Astrocyte (in vitro differentiated cells and primary cell): ENCODE measurements at regions not wholly inside any gene's neighbourhood (a gene's known extent, or its start where the extent isn't known, plus 50 kb on each side); places are given as distances from the start of the nearest gene placed in this dataset.

Experiments
- DNase-seq: peaks from one replicate; pipeline ENCODE4 v3.0.0-alpha.2; 2010; ENCODE audit warnings: low read depth
- FAIRE-seq: peaks from 2 replicates; lab custom pipeline; 2011; peaks lifted over from hg19 to GRCh38; lab: Jason Lieb, UNC
- H2AFZ ChIP-seq: 2 replicates; pipeline ENCODE4 v1.6.0; 2012; ENCODE audit warnings: low read depth, low read length, inconsistent platforms
- H3K27ac ChIP-seq: 2 replicates; pipeline ENCODE4 v1.5.1; 2011; ENCODE audit warnings: low read depth, low read length, inconsistent platforms
- H3K27me3 ChIP-seq: 2 replicates; pipeline ENCODE4 v1.6.0; 2011; ENCODE audit warnings: low read length, inconsistent platforms; ENCODE audit not compliant: insufficient read depth
- H3K36me3 ChIP-seq: 2 replicates; pipeline ENCODE4 v1.5.1; 2011; ENCODE audit warnings: low read length, inconsistent platforms; ENCODE audit not compliant: insufficient read depth
- H3K4me1 ChIP-seq: 2 replicates; pipeline ENCODE4 v1.5.1; 2011; ENCODE audit warnings: low read length, inconsistent platforms; ENCODE audit not compliant: insufficient read depth
- H3K4me2 ChIP-seq: 2 replicates; pipeline ENCODE4 v1.6.0; 2012; ENCODE audit warnings: low read length, inconsistent platforms
- H3K4me3 ChIP-seq: 2 replicates; pipeline ENCODE4 v1.5.1; 2011; ENCODE audit warnings: low read depth, mild to moderate bottlenecking, low read length, inconsistent platforms; ENCODE audit not compliant: insufficient read depth
- H3K79me2 ChIP-seq: 2 replicates; pipeline ENCODE4 v1.6.0; 2012; ENCODE audit warnings: mild to moderate bottlenecking, low read length, inconsistent platforms; ENCODE audit not compliant: insufficient read depth
- H3K9ac ChIP-seq: 2 replicates; pipeline ENCODE4 v1.6.0; 2012; ENCODE audit warnings: mild to moderate bottlenecking, low read length, inconsistent platforms
- H3K9me3 ChIP-seq: 2 replicates; pipeline ENCODE4 v1.5.1; 2012; ENCODE audit warnings: low read depth, mild to moderate bottlenecking, low read length, inconsistent platforms; ENCODE audit not compliant: insufficient read depth
- H4K20me1 ChIP-seq: 2 replicates; pipeline ENCODE4 v1.6.0; 2012; ENCODE audit warnings: low read length, inconsistent platforms; ENCODE audit not compliant: insufficient read depth
- H3K27ac Mint-ChIP-seq: one replicate; pipeline ENCODE4 v1.8.0; 2021; ENCODE audit warnings: mild to moderate bottlenecking, mixed read lengths; ENCODE audit not compliant: unreplicated experiment
- H3K27me3 Mint-ChIP-seq: one replicate; pipeline ENCODE4 v1.8.0; 2021; ENCODE audit warnings: low read depth, mixed read lengths; ENCODE audit not compliant: unreplicated experiment
- H3K36me3 Mint-ChIP-seq: one replicate; pipeline ENCODE4 v1.8.0; 2021; ENCODE audit warnings: low read depth, mixed read lengths; ENCODE audit not compliant: unreplicated experiment
- H3K4me1 Mint-ChIP-seq: one replicate; pipeline ENCODE4 v1.8.0; 2021; ENCODE audit warnings: low read depth, mixed read lengths; ENCODE audit not compliant: unreplicated experiment
- H3K4me3 Mint-ChIP-seq: one replicate; pipeline ENCODE4 v1.8.0; 2021; ENCODE audit warnings: mild to moderate bottlenecking, moderate library complexity, mixed read lengths; ENCODE audit not compliant: unreplicated experiment
- H3K9me3 Mint-ChIP-seq: one replicate; pipeline ENCODE4 v1.8.0; 2021; ENCODE audit warnings: mild to moderate bottlenecking, mixed read lengths; ENCODE audit not compliant: unreplicated experiment
- EZH2 ChIP-seq: IDR thresholded peaks from 2 replicates; pipeline ENCODE4 v1.6.1; 2012; ENCODE audit warnings: mild to moderate bottlenecking, low read length, inconsistent platforms; ENCODE audit not compliant: insufficient read depth
- TF ChIP-seq, protein P1 (sequence below): IDR thresholded peaks from 2 replicates; pipeline ENCODE4 v1.5.1; 2011; ENCODE audit warnings: low read depth, mild to moderate bottlenecking, inconsistent platforms, low read length, moderate library complexity; ENCODE audit not compliant: insufficient read depth

DNA sequence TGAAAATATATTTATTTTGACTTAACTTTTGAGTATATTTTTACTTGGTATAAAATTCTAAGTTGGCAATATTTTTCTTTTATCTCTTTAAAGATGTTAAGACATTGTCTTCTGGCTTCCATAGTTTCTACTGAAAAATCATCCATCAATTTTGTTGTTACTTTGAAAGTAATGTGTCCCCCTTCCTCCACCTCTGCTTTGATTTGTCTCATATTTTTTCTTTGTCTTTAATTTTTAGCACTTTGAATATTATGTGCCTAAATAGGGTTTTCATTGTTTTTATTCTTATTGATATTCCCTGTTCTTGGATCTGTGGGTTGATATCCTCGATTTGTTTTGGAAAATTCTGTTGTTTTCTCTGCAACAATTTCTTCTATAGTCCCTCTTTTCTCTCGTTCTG, 157.4 kb downstream of the CD47 start:
- Histone ChIP-seq H3K4me2 (no peak overlapping the region), H3K4me3 (no peak overlapping the region), H4K20me1 (no peaks in the 10 kb centered on the region), H3K27me3 (no peaks in the 10 kb centered on the region), H3K36me3 (no peaks in the 10 kb centered on the region), H3K27ac (no peak overlapping the region), H2AFZ (no peak overlapping the region), H3K9me3 (no peaks in the 10 kb centered on the region), H3K9ac (no peak overlapping the region), H3K79me2 (no peaks in the 10 kb centered on the region), H3K4me1 (no peaks in the 10 kb centered on the region)
- no peaks in the 10 kb centered on the region for H3K36me3 Mint-ChIP-seq
- FAIRE-seq (no peak), DNase-seq (no peak)
- no peak overlapping the region for H3K27ac Mint-ChIP-seq
- H3K9me3 Mint-ChIP-seq: no peaks in the 10 kb centered on the region
- H3K4me3 Mint-ChIP-seq: no peak overlapping the region
- no peaks in the 10 kb centered on the region for H3K4me1 Mint-ChIP-seq
- no peaks in the 10 kb centered on the region for H3K27me3 Mint-ChIP-seq
- TF ChIP-seq EZH2: no peak
- TF ChIP-seq, protein P1, sequence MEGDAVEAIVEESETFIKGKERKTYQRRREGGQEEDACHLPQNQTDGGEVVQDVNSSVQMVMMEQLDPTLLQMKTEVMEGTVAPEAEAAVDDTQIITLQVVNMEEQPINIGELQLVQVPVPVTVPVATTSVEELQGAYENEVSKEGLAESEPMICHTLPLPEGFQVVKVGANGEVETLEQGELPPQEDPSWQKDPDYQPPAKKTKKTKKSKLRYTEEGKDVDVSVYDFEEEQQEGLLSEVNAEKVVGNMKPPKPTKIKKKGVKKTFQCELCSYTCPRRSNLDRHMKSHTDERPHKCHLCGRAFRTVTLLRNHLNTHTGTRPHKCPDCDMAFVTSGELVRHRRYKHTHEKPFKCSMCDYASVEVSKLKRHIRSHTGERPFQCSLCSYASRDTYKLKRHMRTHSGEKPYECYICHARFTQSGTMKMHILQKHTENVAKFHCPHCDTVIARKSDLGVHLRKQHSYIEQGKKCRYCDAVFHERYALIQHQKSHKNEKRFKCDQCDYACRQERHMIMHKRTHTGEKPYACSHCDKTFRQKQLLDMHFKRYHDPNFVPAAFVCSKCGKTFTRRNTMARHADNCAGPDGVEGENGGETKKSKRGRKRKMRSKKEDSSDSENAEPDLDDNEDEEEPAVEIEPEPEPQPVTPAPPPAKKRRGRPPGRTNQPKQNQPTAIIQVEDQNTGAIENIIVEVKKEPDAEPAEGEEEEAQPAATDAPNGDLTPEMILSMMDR: no peak

DNA sequence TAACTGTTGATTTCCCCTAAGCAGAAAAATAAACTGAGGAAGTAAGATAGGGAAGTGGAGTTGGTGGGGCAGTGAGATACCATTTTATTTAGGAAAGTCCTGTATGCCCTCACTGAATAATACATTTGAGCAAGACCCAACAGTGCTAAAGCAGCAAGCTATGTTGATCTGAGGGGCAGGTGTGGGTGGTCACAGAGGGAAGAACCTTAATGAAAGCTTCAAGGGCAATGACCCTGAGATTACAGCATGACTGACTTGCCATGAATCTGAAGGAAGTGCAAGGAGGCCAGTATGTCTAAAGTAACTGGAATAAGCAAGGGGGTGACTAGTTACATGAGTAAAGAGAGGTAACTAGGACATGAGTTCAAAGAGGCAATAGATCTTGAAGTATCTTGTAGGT, 159.5 kb downstream of the CD47 start:
- Histone ChIP-seq H4K20me1 (no peaks in the 10 kb centered on the region), H3K79me2 (no peaks in the 10 kb centered on the region), H3K4me2 (no peak overlapping the region), H2AFZ (no peak overlapping the region), H3K27ac (no peak overlapping the region), H3K9ac (no peak overlapping the region), H3K9me3 (no peaks in the 10 kb centered on the region), H3K27me3 (no peaks in the 10 kb centered on the region), H3K4me1 (no peaks in the 10 kb centered on the region), H3K4me3 (no peak overlapping the region), H3K36me3 (no peaks in the 10 kb centered on the region)
- no peaks in the 10 kb centered on the region for H3K9me3 Mint-ChIP-seq
- H3K4me3 Mint-ChIP-seq: no peak overlapping the region
- no peaks in the 10 kb centered on the region for H3K4me1 Mint-ChIP-seq
- H3K27ac Mint-ChIP-seq: no peak overlapping the region
- no peaks in the 10 kb centered on the region for H3K36me3 Mint-ChIP-seq
- no peaks in the 10 kb centered on the region for H3K27me3 Mint-ChIP-seq
- DNase-seq (no peak), FAIRE-seq (no peak)
- TF ChIP-seq EZH2: no peak
- TF ChIP-seq, protein P1: no peak

DNA sequence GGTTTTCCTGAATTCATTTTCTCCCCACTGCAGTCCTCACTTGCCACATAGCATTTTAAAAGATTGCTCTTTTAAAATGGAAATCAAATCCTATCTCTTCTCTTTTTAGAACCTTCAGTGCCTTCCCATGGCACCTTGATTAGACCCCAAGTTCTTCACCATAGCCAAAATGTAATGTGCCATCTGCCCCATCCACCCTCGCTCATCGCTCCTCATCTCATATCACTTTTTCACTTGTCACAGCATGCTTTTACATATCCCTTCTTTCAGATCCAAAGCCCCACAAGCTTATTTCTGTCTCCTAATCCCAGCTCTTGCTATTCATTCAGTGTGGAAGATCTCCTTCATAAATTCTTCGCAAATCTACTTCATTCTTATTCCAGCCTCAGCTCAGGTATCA, 161.7 kb downstream of the CD47 start:
- DNase-seq (no peak), FAIRE-seq (no peak)
- Histone ChIP-seq H2AFZ (no peak overlapping the region), H3K36me3 (no peaks in the 10 kb centered on the region), H3K27ac (no peak overlapping the region), H4K20me1 (no peaks in the 10 kb centered on the region), H3K4me3 (no peak overlapping the region), H3K4me2 (no peak overlapping the region), H3K9ac (no peak overlapping the region), H3K27me3 (no peaks in the 10 kb centered on the region), H3K9me3 (no peaks in the 10 kb centered on the region), H3K79me2 (no peaks in the 10 kb centered on the region), H3K4me1 (no peaks in the 10 kb centered on the region)
- H3K27ac Mint-ChIP-seq: no peak overlapping the region
- H3K27me3 Mint-ChIP-seq: peaks cover 4% of the 10 kb centered on the region
- TF ChIP-seq EZH2: no peak
- TF ChIP-seq, protein P1: no peak
- no peak overlapping the region for H3K4me3 Mint-ChIP-seq
- peaks cover 2% of the 10 kb centered on the region for H3K9me3 Mint-ChIP-seq
- H3K4me1 Mint-ChIP-seq: no peaks in the 10 kb centered on the region
- no peaks in the 10 kb centered on the region for H3K36me3 Mint-ChIP-seq
